LoVo (cell line): ENCODE measurements at regions not wholly inside any gene's neighbourhood (a gene's known extent, or its start where the extent isn't known, plus 50 kb on each side); places are given as distances from the start of the nearest gene placed in this dataset.
A peak's percentile ranks its signal among the peaks of the same experiment; 100 is the strongest.
"Not testable (repeated sequence)": the region's sequence is repeated elsewhere in the genome, so short reads cannot be mapped to it uniquely, and the experiment has no call there.

ENCODE experiments used
- DNase-seq: peaks from one replicate; pipeline ENCODE4 v3.0.0-alpha.2; 2016; ENCODE audit warnings: low spot score

DNA sequence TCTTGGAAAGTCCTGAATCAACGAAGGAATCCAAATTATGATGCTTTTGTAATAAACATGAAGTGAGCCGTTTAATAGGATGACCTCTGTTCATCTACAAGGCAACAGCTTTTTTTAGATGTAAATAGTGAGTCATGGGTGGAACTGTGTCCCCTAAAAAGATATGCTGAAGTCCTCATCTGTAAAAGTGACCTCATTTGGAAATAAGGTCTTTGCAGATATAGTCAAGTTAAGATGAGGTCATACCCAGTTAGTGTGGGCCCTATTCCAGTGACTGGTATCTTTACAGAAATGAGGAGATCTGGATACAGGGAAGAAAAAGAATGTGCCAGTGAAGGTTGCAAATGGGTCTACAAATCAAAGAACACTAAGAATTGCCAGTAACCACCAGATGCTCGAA lies 1287.3 kb upstream of the ADGRL4 start:
- DNase-seq: no peak

DNA sequence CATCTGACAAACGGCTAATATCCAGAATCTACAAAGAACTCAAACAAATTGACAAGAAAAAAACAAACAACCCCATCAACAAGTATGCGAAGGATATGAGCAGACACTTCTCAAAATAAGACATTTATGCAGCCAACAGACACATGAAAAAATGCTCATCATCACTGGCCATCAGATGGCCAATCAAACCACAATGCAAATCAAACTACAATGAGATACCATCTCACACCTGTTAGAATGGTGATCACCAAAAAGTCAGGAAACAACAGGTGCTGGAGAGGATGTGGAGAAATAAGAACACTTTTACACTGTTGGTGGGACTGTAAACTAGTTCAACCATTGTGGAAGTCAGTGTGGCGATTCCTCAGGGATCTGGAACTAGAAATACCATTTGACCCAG lies 1282.2 kb upstream of the ADGRL4 start:
- DNase-seq: not testable (repeated sequence)

GRCh38 chr1:80282536-80282935 lies 1276.0 kb upstream of the ADGRL4 start:
- no peak for DNase-seq

DNA sequence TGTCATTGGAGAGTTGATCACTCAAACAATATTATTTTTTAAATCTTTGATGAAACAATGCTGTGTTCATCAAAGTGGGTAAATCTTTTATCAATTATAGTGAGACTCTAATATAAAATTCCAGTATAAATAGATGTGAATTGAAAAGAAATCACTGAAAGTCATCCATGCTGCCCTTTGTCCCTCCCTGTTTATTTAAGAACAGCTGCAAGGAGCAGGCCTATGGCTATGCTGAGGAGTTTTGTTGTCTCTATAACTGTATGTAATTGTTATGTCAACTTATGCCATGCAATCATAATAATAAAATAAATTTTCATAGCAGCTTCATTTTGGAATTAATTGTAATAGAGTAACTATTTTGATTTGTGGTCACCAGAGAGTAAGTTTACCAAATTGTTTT lies 1272.4 kb upstream of the ADGRL4 start:
- no peak for DNase-seq

DNA sequence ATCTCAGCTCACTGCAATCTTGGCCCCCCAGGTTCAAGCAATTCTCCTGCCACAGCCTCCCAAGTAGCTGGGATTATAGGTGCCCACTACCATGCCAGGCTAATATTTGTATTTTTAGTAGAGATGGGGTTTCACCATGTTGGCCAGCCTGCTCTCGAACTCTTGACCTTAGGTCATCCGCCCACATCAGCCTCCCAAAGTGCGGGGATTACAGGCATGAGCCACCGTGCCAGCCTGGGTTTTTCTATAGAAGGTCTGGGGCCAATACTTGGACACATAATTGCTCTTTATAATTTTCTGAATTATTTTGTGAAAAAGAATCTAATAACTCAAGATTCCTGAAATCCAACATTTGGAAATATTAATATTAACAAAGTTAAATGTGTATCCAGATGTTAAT lies 1267.7 kb upstream of the ADGRL4 start:
- DNase-seq: no peak

GRCh38 chr1:80272495-80272894 lies 1266.0 kb upstream of the ADGRL4 start:
- no peak for DNase-seq

DNA sequence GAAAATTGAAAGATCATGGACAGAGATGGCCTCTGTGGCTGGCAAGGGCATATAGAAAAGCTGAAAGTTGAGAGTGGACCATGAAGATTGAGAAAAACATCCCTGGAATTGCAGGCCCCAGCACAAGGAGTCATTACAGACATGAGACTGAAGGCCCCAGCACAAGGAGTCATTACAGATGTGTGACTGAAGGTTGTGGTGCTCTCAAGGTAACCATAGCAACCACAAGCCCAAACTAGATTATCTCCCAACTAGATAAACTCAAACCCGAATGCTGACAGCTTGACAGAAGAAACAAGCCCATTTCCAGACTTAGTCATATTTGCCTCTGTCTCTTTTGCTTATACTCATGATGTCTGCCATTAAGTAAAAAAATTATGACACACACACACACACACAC lies 1252.1 kb upstream of the ADGRL4 start:
- no peak for DNase-seq

GRCh38 chr1:80251591-80251990 lies 1245.1 kb upstream of the ADGRL4 start:
- no peak for DNase-seq

DNA sequence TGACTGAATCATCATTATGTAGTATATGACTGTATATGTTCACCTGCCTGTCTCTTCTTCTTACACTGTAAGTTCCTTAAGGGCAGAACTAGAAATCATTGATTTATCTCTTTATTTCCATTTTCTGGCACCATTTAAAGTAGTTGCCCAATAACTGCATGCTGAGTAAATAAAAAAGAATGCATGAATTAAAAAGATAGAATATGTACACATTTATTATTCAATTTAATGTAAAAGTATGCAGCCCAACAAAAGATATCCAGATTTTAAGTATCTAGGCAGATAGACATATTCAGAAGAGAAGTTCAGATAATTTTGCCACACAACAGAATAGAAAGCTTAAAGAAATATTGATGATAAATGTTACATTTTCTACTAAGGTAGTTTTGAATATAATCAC lies 1244.6 kb upstream of the ADGRL4 start:
- DNase-seq: no peak

DNA sequence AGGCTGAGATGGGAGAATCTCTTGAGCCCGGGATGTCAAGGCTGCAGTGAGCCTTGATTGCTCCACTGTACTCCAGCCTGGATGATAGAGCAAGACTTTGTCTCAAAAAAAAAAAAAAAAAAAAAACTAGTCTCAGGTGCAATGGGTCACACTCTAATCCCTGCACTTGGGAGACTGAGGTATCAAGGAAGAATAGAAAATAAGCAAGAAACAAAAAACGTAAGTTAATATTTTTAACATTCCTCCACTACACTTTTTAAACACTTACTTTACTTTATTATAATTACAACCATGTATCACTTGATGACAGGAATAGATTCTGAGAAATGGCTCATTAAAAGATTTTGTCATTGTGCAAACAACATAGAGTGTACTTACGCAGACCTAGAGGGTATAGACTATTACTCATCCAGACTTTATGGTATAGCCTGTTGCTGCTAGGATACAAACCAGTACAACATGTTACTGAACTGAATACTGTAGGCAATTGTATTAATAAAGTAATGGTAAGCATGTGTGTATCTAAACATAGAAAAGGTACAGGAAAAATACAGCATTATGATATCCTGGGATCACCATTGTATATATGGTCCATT lies 1244.1 kb upstream of the ADGRL4 start:
- no peak for DNase-seq

DNA sequence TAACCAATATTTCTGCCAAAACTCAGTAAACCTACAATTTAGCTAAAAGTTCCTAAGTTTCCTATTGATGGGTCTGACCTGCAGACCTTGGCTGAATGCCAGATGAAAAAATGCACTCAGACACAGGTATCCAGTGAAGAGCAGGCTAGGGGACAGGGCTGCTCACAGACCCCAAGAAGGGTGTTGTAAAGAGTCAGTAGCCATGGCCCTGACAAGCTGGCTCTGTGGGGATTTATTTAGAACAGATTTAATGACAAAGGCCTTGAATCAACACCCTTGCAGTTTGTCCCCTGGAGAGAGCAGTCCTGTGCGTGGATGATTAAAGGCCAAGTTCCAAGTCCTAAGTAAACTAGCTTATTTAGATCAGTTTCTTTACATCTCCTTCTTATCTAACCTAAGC lies 1243.2 kb upstream of the ADGRL4 start:
- DNase-seq: no peak

DNA sequence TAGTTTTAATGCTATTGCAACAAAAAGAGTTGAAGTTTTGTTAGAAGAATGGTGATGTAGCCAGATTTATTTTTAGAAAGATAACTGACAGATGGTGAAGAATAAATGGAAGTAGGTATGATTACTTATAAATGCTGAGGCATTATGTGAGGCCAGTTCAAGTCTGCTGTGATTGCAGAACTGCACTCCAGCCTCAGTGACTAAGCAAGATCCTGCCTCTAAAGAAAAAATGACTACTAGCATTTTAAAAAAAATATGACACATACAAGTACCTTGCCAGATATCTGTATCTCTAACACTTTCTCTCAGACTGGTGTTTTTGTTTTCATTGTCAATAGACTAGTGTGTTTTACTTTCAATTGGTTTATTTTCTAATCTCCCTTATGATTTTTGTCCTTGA lies 1242.4 kb upstream of the ADGRL4 start:
- DNase-seq: no peak

- no peak for DNase-seq
Observed at GRCh38 chr1:80245813-80246212, 1239.3 kb upstream of the ADGRL4 start.

DNA sequence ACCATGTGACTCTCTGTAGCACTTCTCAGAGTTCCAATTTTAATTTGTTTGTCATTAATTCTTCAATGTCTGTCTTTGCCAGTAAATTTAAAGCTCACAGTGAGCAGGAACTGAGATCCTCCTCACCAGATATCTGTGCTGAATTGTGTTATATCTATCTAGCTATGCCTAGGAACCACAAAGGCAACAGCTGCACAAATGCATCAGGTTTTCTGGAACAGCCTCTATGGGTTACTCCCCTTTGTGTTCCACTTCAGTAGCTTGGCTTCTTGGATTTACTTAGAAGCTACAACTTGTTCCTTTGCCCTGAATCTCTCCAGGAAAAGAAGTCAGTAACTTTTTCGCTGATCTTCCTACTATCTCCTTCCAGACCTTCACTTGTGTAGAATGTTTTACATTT lies 1237.8 kb upstream of the ADGRL4 start:
- no peak for DNase-seq

DNA sequence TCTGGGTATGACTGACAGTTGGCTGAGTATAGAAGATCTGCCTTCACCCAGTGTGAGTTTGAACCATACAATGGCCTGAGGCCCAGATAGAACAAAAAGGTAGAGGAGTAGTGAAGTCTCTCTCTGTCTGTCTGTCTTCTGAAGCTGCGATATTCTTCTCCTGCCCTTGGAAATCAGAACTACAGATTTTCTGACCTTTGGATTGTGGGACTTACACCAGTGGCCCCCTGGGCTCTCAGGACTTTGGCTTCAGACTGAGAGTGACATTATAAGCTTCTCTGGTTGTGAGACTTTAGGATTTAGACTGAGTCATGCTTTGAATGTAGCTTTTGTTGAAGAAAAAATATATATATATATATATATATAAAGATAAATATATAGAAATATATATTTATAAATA lies 1235.0 kb upstream of the ADGRL4 start:
- no peak for DNase-seq

GRCh38 chr1:80225510-80225909 lies 1219.0 kb upstream of the ADGRL4 start:
- no peak for DNase-seq

DNA sequence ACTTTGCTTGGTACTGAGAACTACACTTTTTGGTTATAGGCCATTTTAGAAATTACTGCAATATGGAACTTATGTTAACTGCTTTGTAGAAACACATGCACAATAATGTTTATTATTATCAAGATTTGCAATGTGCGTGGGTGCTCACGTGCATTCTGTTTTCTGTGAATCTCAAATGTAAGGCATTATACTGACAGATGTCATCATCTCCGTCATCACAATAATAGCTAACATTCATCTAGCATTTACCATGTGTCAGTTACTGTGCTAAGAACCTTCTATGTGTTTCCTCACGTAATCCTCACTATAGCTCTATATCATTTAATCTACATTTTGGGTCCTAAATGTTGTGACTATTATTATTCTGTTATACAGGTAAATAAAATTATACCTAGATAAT lies 1214.8 kb upstream of the ADGRL4 start:
- DNase-seq: no peak

DNA sequence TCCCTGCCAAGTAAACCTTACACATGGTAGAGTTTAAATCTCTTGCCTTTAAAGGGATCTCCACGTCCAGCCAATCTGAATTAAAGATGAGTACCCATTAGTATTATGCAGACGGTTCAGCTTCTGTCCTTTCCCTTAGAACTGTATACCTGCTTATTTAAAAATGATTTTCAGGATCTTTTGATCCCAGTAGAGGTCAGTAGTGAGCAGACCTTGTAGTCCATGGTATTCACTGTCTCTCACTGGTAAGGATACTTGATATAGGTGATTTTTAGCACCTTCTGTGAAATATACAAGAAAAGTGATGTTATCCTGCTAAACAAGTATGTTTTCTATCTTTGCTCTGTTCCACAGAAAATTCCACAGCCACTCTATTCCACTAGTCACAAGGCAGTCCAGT lies 1211.6 kb upstream of the ADGRL4 start:
- peak; percentile 29 for DNase-seq

- peak; percentile 15 for DNase-seq
Observed at GRCh38 chr1:80217377-80217986, 1211.0 kb upstream of the ADGRL4 start.

GRCh38 chr1:80214888-80215540 lies 1208.5 kb upstream of the ADGRL4 start:
- DNase-seq: no peak

DNA sequence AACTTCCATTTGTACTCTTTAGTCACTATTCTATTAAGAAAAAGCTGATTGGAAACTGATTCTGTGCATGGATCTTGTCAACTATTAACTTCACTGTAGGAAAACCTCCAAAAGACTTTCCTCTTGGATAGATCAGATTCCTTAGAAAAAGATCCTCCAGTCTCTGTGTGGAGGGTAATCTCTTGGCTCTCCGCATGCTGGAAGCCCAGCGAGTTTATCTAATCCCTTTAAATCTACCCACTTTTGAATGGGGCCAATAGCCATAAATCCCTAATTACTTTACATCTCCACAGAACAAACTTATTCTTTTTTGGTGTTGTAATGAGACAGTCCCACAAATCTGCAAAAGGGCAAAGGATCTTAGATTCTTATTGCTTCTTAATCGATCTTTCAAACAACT lies 1206.4 kb upstream of the ADGRL4 start:
- no peak for DNase-seq

GRCh38 chr1:80211691-80212380 lies 1205.3 kb upstream of the ADGRL4 start:
- no peak for DNase-seq

GRCh38 chr1:80202118-80202517 lies 1195.6 kb upstream of the ADGRL4 start:
- DNase-seq: no peak
